HG03064 (cell line): ENCODE measurements at regions not wholly inside any gene's neighbourhood (a gene's known extent, or its start where the extent isn't known, plus 50 kb on each side); places are given as distances from the start of the nearest gene placed in this dataset.
"Not testable (repeated sequence)": the region's sequence is repeated elsewhere in the genome, so short reads cannot be mapped to it uniquely, and the experiment has no call there.

ENCODE experiments used
- ATAC-seq: cut with Tn5 transposase; IDR thresholded peaks from one replicate; pipeline ENCODE4 v1.9.1; 2021; ENCODE audit warnings: low read depth; ENCODE audit not compliant: unreplicated experiment

- no peak for ATAC-seq
Observed at GRCh38 chr3:21256932-21257331, 494.1 kb downstream of the ZNF385D start.

- no peak for ATAC-seq
Observed at GRCh38 chr3:21238661-21239060, 512.3 kb downstream of the ZNF385D start.

- no peak for ATAC-seq
Observed at GRCh38 chr3:21237638-21238037, 513.4 kb downstream of the ZNF385D start.

DNA sequence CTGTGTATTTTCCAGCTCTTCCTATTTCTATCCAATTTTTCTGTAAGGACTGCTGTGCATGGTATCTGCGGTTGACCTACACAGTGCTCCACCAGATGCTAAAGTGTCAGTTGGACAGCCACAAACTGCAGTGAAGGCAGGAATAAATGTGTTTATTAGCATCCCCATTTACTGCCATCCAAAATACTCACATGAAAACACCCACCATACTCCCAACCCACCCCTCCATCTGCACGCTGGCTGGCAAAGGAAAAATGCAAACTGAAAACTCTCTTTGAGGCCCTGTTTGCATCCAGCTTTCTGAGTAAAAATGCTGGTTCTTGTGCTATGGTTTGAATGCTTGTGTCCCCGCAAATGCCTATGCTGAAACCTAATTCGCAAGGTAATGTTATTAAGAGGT is 515.5 kb downstream of the ZNF385D start:
- no peak for ATAC-seq

DNA sequence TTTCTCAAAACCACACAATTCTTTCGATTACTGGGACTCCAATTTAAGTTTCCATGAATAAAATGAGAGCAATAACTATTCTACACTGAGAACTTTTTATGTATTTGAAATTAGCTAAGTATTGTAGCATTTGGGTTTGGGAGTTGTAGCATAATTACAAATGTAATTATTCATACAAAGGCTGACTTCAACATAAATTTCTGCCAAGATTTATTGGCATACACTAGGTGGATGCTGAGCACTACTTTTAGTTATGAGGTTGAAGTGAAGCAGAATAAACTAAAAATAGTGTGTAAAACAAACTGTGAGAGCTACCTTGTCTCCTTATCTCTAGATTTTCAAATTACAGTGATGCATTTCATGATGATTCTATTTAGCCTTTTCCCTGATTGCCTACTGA is 516.1 kb downstream of the ZNF385D start:
- ATAC-seq = no peak

- ATAC-seq = no peak
Observed at GRCh38 chr3:21229426-21230135, 521.4 kb downstream of the ZNF385D start.

DNA sequence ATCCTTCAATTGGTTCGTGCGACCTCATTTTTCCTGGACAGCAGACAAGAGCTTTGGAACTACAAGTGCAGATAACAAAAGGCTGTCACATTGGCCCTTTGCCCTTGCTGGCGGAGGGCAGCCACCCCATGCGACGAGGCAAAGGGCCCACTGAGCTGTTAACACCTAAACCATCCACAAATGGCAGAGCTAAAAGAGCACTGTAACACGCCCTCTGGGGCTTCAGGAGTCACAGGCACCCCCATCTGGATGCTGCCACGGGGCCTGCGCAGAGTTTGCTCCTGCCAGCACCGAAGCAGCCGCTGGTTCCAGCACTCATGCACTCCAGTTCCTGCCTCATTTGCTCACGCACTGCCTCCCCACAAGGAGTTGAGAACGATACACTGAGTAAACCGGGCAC is 524.9 kb downstream of the ZNF385D start:
- no peak for ATAC-seq

- ATAC-seq = no peak
Observed at GRCh38 chr3:21220944-21221343, 530.1 kb downstream of the ZNF385D start.

- no peak for ATAC-seq
Observed at GRCh38 chr3:21216598-21216997, 534.4 kb downstream of the ZNF385D start.

- not testable (repeated sequence) for ATAC-seq
Observed at GRCh38 chr3:21204122-21204521, 546.9 kb downstream of the ZNF385D start.

DNA sequence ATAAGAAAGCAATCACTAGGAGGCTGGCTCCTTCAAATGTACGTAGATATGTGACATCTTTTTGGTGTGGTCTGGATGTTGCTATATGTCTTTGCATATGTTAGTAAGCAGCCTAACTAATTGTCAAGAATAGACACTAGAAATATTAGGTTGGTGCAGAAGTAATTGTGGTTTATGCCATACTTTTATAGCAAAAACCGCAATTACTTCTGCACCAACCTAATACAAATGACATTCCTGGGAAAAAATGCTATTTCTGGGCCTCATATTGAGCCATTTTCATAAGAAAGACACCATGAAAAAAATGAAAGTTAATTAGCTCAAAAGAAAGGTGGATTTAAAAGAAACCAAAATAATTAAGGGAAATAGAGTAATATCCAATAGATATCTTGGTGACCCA is 555.8 kb downstream of the ZNF385D start:
- ATAC-seq = no peak

- not testable (repeated sequence) for ATAC-seq
Observed at GRCh38 chr3:21194036-21194435, 557.0 kb downstream of the ZNF385D start.

DNA sequence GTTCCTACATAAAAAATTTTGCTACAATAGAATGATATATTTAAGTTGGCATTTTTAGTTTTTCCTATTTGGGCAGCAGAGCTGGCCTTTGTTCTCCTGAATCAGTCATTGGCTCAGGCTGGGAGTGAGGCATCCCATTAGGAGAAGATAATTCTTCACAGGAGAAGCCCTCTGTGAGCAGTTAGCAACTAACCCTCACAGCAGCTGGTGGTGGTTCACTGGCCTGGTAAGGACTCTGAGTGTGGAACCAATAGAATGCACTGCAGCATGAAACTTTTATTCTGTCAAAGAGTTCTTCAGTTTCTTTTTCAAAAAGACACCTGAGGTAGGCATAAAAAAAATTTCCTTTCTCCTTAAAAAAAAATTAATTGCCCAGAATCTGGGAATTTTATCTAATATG is 562.6 kb downstream of the ZNF385D start:
- no peak for ATAC-seq

DNA sequence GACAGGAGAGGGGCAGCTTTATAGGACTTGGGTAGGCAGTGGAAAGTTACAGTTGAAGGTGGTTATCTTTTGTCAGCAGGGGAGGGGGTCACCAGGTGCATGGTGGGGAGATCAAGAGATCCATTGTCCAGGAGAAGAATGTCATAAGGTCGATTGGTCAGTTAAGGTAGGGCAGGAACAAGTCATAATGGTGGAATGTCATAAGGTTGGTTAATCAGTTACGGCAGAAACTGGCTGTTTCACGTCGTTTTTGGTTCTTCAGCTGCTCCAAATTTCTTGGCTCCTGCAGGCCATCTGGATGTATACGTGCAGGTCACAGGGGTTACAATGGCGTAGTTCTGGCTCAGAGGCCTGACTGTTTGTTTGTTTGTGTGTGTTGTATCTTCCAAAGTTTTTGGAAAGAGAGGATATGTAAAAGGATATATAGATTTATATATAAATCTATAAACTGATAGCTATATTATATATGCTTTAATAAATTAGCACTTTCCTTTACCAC is 565.1 kb downstream of the ZNF385D start:
- no peak for ATAC-seq

GRCh38 chr3:21174461-21174860 is 576.5 kb downstream of the ZNF385D start:
- ATAC-seq = no peak

DNA sequence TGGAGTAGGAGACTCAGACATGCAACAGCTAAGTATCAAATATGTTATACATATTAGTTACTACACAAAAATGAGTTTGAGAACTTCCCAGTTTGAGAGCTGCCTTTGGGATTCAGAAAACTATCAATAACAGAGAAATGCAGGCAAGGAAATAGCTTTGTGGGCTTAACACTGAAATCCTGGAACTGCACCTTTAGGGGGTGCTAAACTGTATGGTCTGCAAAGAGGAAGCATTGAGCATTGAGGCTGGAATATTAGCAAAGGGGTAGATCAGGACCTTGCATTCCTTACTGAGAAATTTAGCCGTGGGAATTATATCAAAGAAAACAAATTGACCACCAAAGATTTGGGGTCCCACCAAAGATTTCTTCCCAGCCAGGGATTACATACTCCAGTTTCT is 580.0 kb downstream of the ZNF385D start:
- no peak for ATAC-seq

GRCh38 chr3:21169948-21170347 is 581.1 kb downstream of the ZNF385D start:
- no peak for ATAC-seq

- no peak for ATAC-seq
Observed at GRCh38 chr3:21168471-21168870, 582.5 kb downstream of the ZNF385D start.

DNA sequence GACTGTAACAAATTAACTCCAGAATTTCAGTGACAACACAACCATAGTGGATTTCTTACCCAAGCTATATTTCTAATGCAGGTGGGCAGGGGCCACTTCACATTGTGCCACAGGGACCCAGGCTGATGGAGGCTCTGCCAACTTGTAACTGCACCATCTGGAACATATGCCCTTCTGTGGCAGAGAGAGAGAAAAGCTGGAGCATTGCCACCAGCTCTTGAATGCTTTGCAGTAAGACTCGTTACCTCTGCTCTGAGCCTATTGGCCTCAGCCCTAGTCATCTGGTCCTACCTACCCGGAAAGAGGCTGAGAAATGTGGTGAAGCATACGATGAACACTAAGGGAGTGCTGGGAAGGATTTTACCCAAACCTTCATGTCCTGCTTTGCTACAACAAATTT is 587.1 kb downstream of the ZNF385D start:
- ATAC-seq = no peak

- ATAC-seq = no peak
Observed at GRCh38 chr3:21159543-21159906, 591.5 kb downstream of the ZNF385D start.

DNA sequence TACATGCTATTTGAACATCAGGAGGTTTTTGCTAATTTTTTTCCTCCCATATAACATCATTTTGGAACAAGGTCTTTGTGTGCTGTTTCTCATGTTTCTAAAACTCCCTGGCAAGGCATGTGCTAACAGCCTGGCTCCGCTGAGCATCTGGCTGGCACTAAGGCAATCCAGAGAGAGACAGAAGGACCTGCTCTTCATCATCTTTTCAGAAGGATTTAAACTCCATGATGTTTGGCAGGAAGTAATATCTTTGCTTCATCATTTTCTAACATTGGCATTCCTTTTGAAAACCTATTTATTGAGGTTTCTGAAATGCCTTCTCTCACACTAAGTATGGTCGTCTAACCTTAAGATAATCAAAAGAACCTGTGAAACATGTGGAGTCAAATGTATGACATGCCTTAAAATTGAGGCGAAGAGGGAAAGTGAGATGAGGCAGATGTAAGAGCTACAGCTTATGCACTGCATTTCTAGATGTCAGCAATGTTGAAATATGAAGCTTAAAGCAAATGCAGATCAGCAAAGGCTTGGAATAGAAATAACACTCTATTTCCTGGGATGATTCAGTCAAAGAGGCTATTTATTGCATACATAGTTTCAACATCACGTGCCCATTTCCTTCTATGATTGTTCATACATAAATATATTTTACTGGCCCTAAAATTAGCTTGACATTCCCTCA is 592.0 kb downstream of the ZNF385D start:
- no peak for ATAC-seq

GRCh38 chr3:21154911-21155310 is 596.1 kb downstream of the ZNF385D start:
- no peak for ATAC-seq
